Liver (tissue), 8 donors: ENCODE measurements at regions not wholly inside any gene's neighbourhood (a gene's known extent, or its start where the extent isn't known, plus 50 kb on each side); places are given as distances from the start of the nearest gene placed in this dataset. TPM values are rescaled to one million over a fixed set of nuclear protein-coding genes. Genes with fewer than 3 reads are reported as not detected.

ENCODE experiments used
- DNase-seq: peaks from one replicate; pipeline ENCODE4 v3.0.0-alpha.2; 2017; ENCODE audit warnings: low spot score
- H3K27ac ChIP-seq, 2 donors: one replicate each; pipeline ENCODE4 v1.7.0; 2013; ENCODE audit warnings: inconsistent platforms in 2 of 2, low read length in 2 of 2, control low read depth in 1 of 2, low read depth in 1 of 2, mild to moderate bottlenecking in 1 of 2
- H3K27me3 ChIP-seq, 4 donors: one replicate each; pipeline versions ENCODE4 v1.6.1 to v1.7.0; 2013; ENCODE audit warnings: low read length in 3 of 4, inconsistent platforms in 1 of 4, mild to moderate bottlenecking in 1 of 4, moderate library complexity in 1 of 4; ENCODE audit not compliant: control insufficient read depth in 4 of 4, insufficient read depth in 4 of 4
- H3K36me3 ChIP-seq, 4 donors: one replicate each; pipeline versions ENCODE4 v1.6.1 to v1.7.0; 2013; ENCODE audit warnings: low read length in 3 of 4, mild to moderate bottlenecking in 3 of 4, low read depth in 1 of 4, moderate library complexity in 1 of 4; ENCODE audit not compliant: control insufficient read depth in 4 of 4, insufficient read depth in 3 of 4
- H3K4me1 ChIP-seq, 4 donors: one replicate each; pipeline versions ENCODE4 v1.6.1 to v1.7.0; 2013; ENCODE audit warnings: low read length in 3 of 4, mild to moderate bottlenecking in 3 of 4, moderate library complexity in 1 of 4; ENCODE audit not compliant: control insufficient read depth in 4 of 4, insufficient read depth in 4 of 4
- H3K4me3 ChIP-seq, 3 donors: one replicate each; pipeline versions ENCODE4 v1.6.1 to v1.7.0; 2013; ENCODE audit warnings: low read length in 3 of 3, control low read depth in 1 of 3, low read depth in 1 of 3, mild to moderate bottlenecking in 1 of 3
- H3K9ac ChIP-seq, 2 donors: one replicate each; pipeline ENCODE4 v1.7.0; 2013; ENCODE audit warnings: low read length in 2 of 2, mild to moderate bottlenecking in 2 of 2, moderate library complexity in 2 of 2, control low read depth in 1 of 2, low read depth in 1 of 2
- H3K9me3 ChIP-seq, 4 donors: one replicate each; pipeline versions ENCODE4 v1.6.1 to v1.7.0; 2013; ENCODE audit warnings: low read length in 3 of 4; ENCODE audit not compliant: control insufficient read depth in 4 of 4
- MAX ChIP-seq: IDR thresholded peaks from 2 replicates; pipeline ENCODE4 v1.6.1; 2016; ENCODE audit warnings: antibody characterized with exemption
- SP1 ChIP-seq: IDR thresholded peaks from 2 replicates; pipeline ENCODE4 v1.6.1; 2018; ENCODE audit warnings: antibody characterized with exemption, mild to moderate bottlenecking
- WGBS: extraction: QIAGEN DNeasy Blood & Tissue Kit; methylation state at CpG from one replicate; pipeline ENCODE4 v1.1.7; 2013; 5-methylcytosine and 5-hydroxymethylcytosine counted together
- small RNA-seq: library from RNA; depleted of rRNA; stranded (forward); fragments of <200 nt; gene quantifications from one replicate; pipeline ENCODE3, GENCODE V24; 2014
- donor health status: healthy.
- donor health status: healthy.
- donor health status: healthy.
- donor health status: healthy.

- no peak for DNase-seq
- WGBS: 84% methylated on average over 8 of the region's 8 CpGs
- TF ChIP-seq SP1 (no peak), MAX (no peak)
- Histone ChIP-seq H3K27me3 (peaks cover 0 to 3% (median 0%) of the 10 kb centered on the region in 4 donors), H3K9ac (no peak overlapping the region), H3K4me3 (no peak overlapping the region), H3K36me3 (no peaks in the 10 kb centered on the region), H3K4me1 (no peaks in the 10 kb centered on the region), H3K27ac (no peak overlapping the region), H3K9me3 (peaks cover 0 to 3% (median 0%) of the 10 kb centered on the region in 4 donors)
Observed at GRCh38 chr20:59547596-59547995, 56.7 kb upstream of the PHACTR3 start.

Small RNA genes lying in the stretch of these regions (small RNA-seq; reads per million reads assigned to genes)
- gene PIEZO1P1: not detected
